GM23338 (cell line): ENCODE measurements at regions not wholly inside any gene's neighbourhood (a gene's known extent, or its start where the extent isn't known, plus 50 kb on each side); places are given as distances from the start of the nearest gene placed in this dataset.
A peak's percentile ranks its signal among the peaks of the same experiment; 100 is the strongest.

Source experiments
- ATAC-seq: fragments of 200-7000 bp; cut with Tn5 transposase; 3 replicates; pipeline ENCODE4 v1.9.1; 2020
- DNase-seq: peaks from one replicate; pipeline ENCODE4 v3.0.0-alpha.2; 2015; ENCODE audit warnings: low spot score
- H2AFZ ChIP-seq: fragments of 200-600 bp; sonication (generic); 2 replicates; pipeline ENCODE4 v1.8.0; 2016; ENCODE audit warnings: antibody characterized with exemption, mild to moderate bottlenecking, moderate library complexity
- H3F3A ChIP-seq: fragments of 200-600 bp; sonication (generic); replicated peaks from 2 replicates; pipeline ENCODE4 v1.8.0; 2017; ENCODE audit warnings: antibody characterized with exemption, mixed run types, low read depth
- H3K27ac ChIP-seq: fragments of 200-600 bp; sonication (generic); 2 replicates; pipeline ENCODE4 v1.6.1; 2016; ENCODE audit warnings: low read depth
- H3K27me3 ChIP-seq: fragments of 200-600 bp; sonication (generic); 2 replicates; pipeline ENCODE4 v1.8.0; 2016; ENCODE audit warnings: mild to moderate bottlenecking, mixed run types, moderate library complexity; ENCODE audit not compliant: insufficient read depth
- H3K36me3 ChIP-seq: fragments of 200-600 bp; sonication (generic); 2 replicates; pipeline ENCODE4 v1.8.0; 2016; ENCODE audit warnings: mild to moderate bottlenecking; ENCODE audit not compliant: insufficient read depth
- H3K4me1 ChIP-seq: fragments of 200-600 bp; sonication (generic); 2 replicates; pipeline ENCODE4 v1.8.0; 2016; ENCODE audit warnings: mild to moderate bottlenecking, moderate library complexity; ENCODE audit not compliant: insufficient read depth
- H3K4me2 ChIP-seq: fragments of 200-600 bp; sonication (generic); 2 replicates; pipeline ENCODE4 v1.7.1; 2017; ENCODE audit warnings: mixed run types
- H3K4me3 ChIP-seq: fragments of 200-600 bp; sonication (generic); 2 replicates; pipeline ENCODE4 v1.6.1; 2016; ENCODE audit warnings: mixed run types
- H3K79me2 ChIP-seq: fragments of 200-600 bp; sonication (generic); replicated peaks from 2 replicates; pipeline ENCODE4 v1.8.0; 2017; ENCODE audit warnings: mild to moderate bottlenecking; ENCODE audit not compliant: insufficient read depth
- H3K9me2 ChIP-seq: fragments of 200-600 bp; sonication (generic); 2 replicates; pipeline ENCODE4 v1.8.0; 2017; ENCODE audit not compliant: insufficient read depth
- H4K20me1 ChIP-seq: fragments of 200-600 bp; sonication (generic); replicated peaks from 2 replicates; pipeline ENCODE4 v1.8.0; 2017; ENCODE audit warnings: mild to moderate bottlenecking; ENCODE audit not compliant: insufficient read depth
- H3K27ac Mint-ChIP-seq: 2 replicates; pipeline ENCODE4 v1.8.0; 2020; ENCODE audit warnings: inconsistent platforms, mild to moderate bottlenecking, moderate library complexity, mixed read lengths
- H3K27me3 Mint-ChIP-seq: 3 replicates; pipeline ENCODE4 v1.8.0; 2022; ENCODE audit warnings: low read depth, mild to moderate bottlenecking, moderate library complexity, mixed read lengths, inconsistent platforms; ENCODE audit not compliant: insufficient read depth, poor library complexity
- H3K36me3 Mint-ChIP-seq: 3 replicates; pipeline ENCODE4 v1.8.0; 2021; ENCODE audit warnings: low read depth, mild to moderate bottlenecking, inconsistent platforms, moderate library complexity, mixed read lengths
- H3K4me1 Mint-ChIP-seq: 3 replicates; pipeline ENCODE4 v1.8.0; 2020; ENCODE audit warnings: mild to moderate bottlenecking, inconsistent platforms, mixed read lengths
- H3K4me3 Mint-ChIP-seq: 3 replicates; pipeline ENCODE4 v1.8.0; 2021; ENCODE audit warnings: moderate library complexity, mild to moderate bottlenecking, inconsistent platforms, mixed read lengths
- H3K9me3 Mint-ChIP-seq: 3 replicates; pipeline ENCODE4 v1.8.0; 2020; ENCODE audit warnings: moderate library complexity, mild to moderate bottlenecking, inconsistent platforms, mixed read lengths
- JUNB ChIP-seq: IDR thresholded peaks from one replicate; pipeline ENCODE4 v1.6.1; 2016; ENCODE audit warnings: antibody characterized with exemption; ENCODE audit not compliant: unreplicated experiment
- POLR2AphosphoS5 ChIP-seq: IDR thresholded peaks from 2 replicates; pipeline ENCODE4 v1.6.1; 2016; ENCODE audit warnings: antibody characterized with exemption, low read depth
- STAT1 ChIP-seq: IDR thresholded peaks from one replicate; pipeline ENCODE4 v1.6.1; 2016; ENCODE audit warnings: antibody characterized with exemption; ENCODE audit not compliant: unreplicated experiment
- ZNF114 ChIP-seq: fragments of 250-450 bp; sonication (Bioruptor Pico); IDR thresholded peaks from 2 replicates; pipeline ENCODE4 v1.5.0; 2020; ENCODE audit warnings: mild to moderate bottlenecking, moderate library complexity
- TF ChIP-seq, protein P1 (sequence below): fragments of 250-450 bp; sonication (Bioruptor Pico); IDR thresholded peaks from 2 replicates; pipeline ENCODE4 v1.5.0; 2020; ENCODE audit warnings: mild to moderate bottlenecking, moderate library complexity
- TF ChIP-seq, protein P2 (sequence below): IDR thresholded peaks from one replicate; pipeline ENCODE4 v1.6.1; 2018; ENCODE audit warnings: antibody characterized with exemption; ENCODE audit not compliant: unreplicated experiment
- TF ChIP-seq, protein P3 (sequence below), 2 experiments: fragments of 200-600 bp in 1 of 2; sonication (generic) in 1 of 2; conservative IDR thresholded peaks; 2 replicates each; pipeline versions ENCODE4 v1.5.1 to v1.6.1; 2016 to 2017; ENCODE audit warnings: antibody characterized with exemption in 2 of 2, low read depth in 2 of 2, mild to moderate bottlenecking in 2 of 2, moderate library complexity in 1 of 2

DNA sequence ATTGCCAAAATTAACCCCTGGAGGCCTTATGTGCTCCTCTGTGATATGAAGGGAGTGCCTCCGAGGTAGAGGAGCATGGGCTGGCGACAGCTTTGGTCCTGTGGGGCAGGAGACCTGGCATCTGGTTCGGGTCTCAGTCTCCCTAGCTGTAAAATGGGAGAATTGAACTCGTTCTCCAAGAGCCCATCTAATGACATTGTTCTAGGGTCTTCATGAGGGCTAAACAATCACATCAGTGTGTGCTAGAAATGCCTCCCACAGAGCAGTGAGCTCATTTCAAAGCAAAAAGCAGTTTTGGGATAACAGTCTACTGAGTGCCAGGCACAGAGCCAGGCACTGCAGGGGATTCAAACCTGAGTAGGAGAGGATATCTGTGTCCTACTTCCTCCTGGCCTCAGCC lies 248.0 kb downstream of the RPS24 start (continued):
- TF ChIP-seq, protein P1, sequence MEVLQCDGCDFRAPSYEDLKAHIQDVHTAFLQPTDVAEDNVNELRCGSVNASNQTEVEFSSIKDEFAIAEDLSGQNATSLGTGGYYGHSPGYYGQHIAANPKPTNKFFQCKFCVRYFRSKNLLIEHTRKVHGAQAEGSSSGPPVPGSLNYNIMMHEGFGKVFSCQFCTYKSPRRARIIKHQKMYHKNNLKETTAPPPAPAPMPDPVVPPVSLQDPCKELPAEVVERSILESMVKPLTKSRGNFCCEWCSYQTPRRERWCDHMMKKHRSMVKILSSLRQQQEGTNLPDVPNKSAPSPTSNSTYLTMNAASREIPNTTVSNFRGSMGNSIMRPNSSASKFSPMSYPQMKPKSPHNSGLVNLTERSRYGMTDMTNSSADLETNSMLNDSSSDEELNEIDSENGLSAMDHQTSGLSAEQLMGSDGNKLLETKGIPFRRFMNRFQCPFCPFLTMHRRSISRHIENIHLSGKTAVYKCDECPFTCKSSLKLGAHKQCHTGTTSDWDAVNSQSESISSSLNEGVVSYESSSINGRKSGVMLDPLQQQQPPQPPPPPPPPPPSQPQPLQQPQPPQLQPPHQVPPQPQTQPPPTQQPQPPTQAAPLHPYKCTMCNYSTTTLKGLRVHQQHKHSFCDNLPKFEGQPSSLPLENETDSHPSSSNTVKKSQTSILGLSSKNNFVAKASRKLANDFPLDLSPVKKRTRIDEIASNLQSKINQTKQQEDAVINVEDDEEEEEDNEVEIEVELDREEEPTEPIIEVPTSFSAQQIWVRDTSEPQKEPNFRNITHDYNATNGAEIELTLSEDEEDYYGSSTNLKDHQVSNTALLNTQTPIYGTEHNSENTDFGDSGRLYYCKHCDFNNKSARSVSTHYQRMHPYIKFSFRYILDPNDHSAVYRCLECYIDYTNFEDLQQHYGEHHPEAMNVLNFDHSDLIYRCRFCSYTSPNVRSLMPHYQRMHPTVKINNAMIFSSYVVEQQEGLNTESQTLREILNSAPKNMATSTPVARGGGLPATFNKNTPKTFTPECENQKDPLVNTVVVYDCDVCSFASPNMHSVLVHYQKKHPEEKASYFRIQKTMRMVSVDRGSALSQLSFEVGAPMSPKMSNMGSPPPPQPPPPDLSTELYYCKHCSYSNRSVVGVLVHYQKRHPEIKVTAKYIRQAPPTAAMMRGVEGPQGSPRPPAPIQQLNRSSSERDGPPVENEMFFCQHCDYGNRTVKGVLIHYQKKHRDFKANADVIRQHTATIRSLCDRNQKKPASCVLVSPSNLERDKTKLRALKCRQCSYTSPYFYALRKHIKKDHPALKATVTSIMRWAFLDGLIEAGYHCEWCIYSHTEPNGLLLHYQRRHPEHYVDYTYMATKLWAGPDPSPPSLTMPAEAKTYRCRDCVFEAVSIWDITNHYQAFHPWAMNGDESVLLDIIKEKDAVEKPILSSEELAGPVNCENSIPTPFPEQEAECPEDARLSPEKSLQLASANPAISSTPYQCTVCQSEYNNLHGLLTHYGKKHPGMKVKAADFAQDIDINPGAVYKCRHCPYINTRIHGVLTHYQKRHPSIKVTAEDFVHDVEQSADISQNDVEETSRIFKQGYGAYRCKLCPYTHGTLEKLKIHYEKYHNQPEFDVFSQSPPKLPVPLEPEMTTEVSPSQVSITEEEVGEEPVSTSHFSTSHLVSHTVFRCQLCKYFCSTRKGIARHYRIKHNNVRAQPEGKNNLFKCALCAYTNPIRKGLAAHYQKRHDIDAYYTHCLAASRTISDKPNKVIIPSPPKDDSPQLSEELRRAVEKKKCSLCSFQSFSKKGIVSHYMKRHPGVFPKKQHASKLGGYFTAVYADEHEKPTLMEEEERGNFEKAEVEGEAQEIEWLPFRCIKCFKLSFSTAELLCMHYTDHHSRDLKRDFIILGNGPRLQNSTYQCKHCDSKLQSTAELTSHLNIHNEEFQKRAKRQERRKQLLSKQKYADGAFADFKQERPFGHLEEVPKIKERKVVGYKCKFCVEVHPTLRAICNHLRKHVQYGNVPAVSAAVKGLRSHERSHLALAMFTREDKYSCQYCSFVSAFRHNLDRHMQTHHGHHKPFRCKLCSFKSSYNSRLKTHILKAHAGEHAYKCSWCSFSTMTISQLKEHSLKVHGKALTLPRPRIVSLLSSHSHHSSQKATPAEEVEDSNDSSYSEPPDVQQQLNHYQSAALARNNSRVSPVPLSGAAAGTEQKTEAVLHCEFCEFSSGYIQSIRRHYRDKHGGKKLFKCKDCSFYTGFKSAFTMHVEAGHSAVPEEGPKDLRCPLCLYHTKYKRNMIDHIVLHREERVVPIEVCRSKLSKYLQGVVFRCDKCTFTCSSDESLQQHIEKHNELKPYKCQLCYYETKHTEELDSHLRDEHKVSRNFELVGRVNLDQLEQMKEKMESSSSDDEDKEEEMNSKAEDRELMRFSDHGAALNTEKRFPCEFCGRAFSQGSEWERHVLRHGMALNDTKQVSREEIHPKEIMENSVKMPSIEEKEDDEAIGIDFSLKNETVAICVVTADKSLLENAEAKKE (CRISPR knock-in tag), result no peak
- TF ChIP-seq ZNF114 (CRISPR knock-in tag) (no peak), POLR2AphosphoS5 (no peak)

DNA sequence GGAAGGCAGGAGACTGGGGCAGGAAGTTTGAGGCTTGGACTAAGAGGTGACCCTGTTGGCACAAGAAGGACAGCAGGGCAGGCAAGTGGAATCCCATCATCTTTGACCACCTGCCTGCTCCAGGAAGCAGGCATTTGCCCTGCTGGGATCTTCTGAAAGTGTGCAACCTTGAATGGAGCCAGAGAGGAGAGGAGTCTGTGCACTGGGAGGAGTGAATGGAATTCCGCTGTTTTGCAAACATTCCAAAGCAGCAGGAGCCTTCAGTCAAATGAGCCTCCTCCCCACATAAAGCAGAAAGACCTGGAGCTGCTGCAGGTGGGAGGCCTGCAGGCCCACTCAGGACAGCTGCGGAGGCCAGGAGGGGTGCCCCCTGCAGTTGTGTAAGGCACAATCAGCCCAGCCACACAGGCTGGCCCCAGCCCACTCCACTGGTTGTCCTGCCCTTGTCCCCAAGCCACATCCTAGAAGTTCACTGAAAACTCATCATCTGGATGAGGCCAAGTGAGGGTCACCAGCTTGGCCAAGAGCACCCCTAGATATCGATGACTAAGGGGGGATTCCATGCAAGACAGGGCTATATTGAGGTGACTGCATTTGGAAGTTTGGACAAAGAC lies 249.5 kb downstream of the RPS24 start:
- peaks cover 10% of the 10 kb centered on the region for H3K4me1 ChIP-seq
- H3K27me3 Mint-ChIP-seq, result peaks cover 5% of the 10 kb centered on the region
- H3K4me2 ChIP-seq, result peak overlapping the region; percentile 64; the same call in 1 of the 2 replicates
- TF ChIP-seq STAT1 (no peak), JUNB (no peak)
- TF ChIP-seq, protein P2, sequence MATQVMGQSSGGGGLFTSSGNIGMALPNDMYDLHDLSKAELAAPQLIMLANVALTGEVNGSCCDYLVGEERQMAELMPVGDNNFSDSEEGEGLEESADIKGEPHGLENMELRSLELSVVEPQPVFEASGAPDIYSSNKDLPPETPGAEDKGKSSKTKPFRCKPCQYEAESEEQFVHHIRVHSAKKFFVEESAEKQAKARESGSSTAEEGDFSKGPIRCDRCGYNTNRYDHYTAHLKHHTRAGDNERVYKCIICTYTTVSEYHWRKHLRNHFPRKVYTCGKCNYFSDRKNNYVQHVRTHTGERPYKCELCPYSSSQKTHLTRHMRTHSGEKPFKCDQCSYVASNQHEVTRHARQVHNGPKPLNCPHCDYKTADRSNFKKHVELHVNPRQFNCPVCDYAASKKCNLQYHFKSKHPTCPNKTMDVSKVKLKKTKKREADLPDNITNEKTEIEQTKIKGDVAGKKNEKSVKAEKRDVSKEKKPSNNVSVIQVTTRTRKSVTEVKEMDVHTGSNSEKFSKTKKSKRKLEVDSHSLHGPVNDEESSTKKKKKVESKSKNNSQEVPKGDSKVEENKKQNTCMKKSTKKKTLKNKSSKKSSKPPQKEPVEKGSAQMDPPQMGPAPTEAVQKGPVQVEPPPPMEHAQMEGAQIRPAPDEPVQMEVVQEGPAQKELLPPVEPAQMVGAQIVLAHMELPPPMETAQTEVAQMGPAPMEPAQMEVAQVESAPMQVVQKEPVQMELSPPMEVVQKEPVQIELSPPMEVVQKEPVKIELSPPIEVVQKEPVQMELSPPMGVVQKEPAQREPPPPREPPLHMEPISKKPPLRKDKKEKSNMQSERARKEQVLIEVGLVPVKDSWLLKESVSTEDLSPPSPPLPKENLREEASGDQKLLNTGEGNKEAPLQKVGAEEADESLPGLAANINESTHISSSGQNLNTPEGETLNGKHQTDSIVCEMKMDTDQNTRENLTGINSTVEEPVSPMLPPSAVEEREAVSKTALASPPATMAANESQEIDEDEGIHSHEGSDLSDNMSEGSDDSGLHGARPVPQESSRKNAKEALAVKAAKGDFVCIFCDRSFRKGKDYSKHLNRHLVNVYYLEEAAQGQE, result no peak
- TF ChIP-seq, protein P3, sequence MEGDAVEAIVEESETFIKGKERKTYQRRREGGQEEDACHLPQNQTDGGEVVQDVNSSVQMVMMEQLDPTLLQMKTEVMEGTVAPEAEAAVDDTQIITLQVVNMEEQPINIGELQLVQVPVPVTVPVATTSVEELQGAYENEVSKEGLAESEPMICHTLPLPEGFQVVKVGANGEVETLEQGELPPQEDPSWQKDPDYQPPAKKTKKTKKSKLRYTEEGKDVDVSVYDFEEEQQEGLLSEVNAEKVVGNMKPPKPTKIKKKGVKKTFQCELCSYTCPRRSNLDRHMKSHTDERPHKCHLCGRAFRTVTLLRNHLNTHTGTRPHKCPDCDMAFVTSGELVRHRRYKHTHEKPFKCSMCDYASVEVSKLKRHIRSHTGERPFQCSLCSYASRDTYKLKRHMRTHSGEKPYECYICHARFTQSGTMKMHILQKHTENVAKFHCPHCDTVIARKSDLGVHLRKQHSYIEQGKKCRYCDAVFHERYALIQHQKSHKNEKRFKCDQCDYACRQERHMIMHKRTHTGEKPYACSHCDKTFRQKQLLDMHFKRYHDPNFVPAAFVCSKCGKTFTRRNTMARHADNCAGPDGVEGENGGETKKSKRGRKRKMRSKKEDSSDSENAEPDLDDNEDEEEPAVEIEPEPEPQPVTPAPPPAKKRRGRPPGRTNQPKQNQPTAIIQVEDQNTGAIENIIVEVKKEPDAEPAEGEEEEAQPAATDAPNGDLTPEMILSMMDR (conservative IDR thresholded peaks at IDR 0.05; ENCODE audit: low read depth in 2 of 2), result no peak

More for the DNA sequence above, 249.5 kb downstream of the RPS24 start:
- H3F3A ChIP-seq, result no peaks in the 10 kb centered on the region
- no peak overlapping the region for H3K4me3 ChIP-seq
- peaks cover 5% of the 10 kb centered on the region; the same call in 1 of the 2 replicates for H3K9me2 ChIP-seq
- H3K79me2 ChIP-seq, result no peaks in the 10 kb centered on the region
- no peaks in the 10 kb centered on the region for H3K36me3 Mint-ChIP-seq
- no peak overlapping the region; the same call in 2 of the 3 replicates for H3K4me3 Mint-ChIP-seq
- ATAC-seq, result peak; percentile 84
- H3K4me1 Mint-ChIP-seq, result peaks cover 24% of the 10 kb centered on the region
- no peak overlapping the region for H3K27ac ChIP-seq
- H3K36me3 ChIP-seq, result no peaks in the 10 kb centered on the region
- H3K27ac Mint-ChIP-seq, result no peak overlapping the region
- no peaks in the 10 kb centered on the region; the same call in 2 of the 3 replicates for H3K9me3 Mint-ChIP-seq
- H3K27me3 ChIP-seq, result no peaks in the 10 kb centered on the region
- H4K20me1 ChIP-seq, result no peaks in the 10 kb centered on the region
- no peak overlapping the region for H2AFZ ChIP-seq
- peak; percentile 63 for DNase-seq
